ENCODE measurements at regions not wholly inside any gene's neighbourhood (a gene's known extent, or its start where the extent isn't known, plus 50 kb on each side); places are given as distances from the start of the nearest gene placed in this dataset.

DNA sequence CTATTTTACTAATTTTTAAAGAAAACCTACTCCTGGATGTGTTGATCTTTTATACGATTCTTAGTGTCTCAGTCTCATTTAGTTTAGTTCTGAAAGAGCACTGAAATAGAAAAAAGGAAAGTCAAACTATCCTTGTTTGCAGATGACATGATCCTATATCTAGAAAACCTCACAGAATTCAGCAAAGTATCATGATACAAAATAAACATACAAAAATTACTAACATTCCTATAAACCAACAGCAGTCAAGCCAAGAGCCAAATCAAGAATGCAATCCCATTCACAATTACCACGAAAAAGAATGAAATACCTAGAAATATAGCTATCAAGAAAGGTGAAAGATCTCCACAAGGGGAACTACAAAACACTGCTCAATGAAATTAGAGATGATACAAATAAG is 225.8 kb upstream of the CDH18 start:
- no peaks in the 10 kb centered on the region for H3K4me1 Mint-ChIP-seq (ENCODE audit: low read depth, unreplicated experiment)
- H3K36me3 Mint-ChIP-seq (ENCODE audit: insufficient read depth, unreplicated experiment) = no peaks in the 10 kb centered on the region
- TF ChIP-seq, protein P1, sequence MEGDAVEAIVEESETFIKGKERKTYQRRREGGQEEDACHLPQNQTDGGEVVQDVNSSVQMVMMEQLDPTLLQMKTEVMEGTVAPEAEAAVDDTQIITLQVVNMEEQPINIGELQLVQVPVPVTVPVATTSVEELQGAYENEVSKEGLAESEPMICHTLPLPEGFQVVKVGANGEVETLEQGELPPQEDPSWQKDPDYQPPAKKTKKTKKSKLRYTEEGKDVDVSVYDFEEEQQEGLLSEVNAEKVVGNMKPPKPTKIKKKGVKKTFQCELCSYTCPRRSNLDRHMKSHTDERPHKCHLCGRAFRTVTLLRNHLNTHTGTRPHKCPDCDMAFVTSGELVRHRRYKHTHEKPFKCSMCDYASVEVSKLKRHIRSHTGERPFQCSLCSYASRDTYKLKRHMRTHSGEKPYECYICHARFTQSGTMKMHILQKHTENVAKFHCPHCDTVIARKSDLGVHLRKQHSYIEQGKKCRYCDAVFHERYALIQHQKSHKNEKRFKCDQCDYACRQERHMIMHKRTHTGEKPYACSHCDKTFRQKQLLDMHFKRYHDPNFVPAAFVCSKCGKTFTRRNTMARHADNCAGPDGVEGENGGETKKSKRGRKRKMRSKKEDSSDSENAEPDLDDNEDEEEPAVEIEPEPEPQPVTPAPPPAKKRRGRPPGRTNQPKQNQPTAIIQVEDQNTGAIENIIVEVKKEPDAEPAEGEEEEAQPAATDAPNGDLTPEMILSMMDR (IDR thresholded peaks at IDR 0.05; ENCODE audit: insufficient read depth in 1 of 2, low read depth in 1 of 2, low read length in 1 of 2, severe bottlenecking in 1 of 2, unreplicated experiment in 1 of 2) = no peak
- peaks cover 5% of the 10 kb centered on the region for H3K9me3 Mint-ChIP-seq (ENCODE audit: unreplicated experiment)
- no peaks in the 10 kb centered on the region for H3K27me3 ChIP-seq (replicated peaks; ENCODE audit: control insufficient read depth, insufficient read depth, low read length)
- no peak overlapping the region for H3K4me3 ChIP-seq (ENCODE audit: low read depth, low read length)
- no peaks in the 10 kb centered on the region for H3K9me3 ChIP-seq
- no peaks in the 10 kb centered on the region for H3K27me3 Mint-ChIP-seq (ENCODE audit: insufficient read depth, unreplicated experiment)
- no peak for DNase-seq
- no peaks in the 10 kb centered on the region for H3K4me1 ChIP-seq
- no peaks in the 10 kb centered on the region for H3K36me3 ChIP-seq (ENCODE audit: control insufficient read depth, insufficient read depth, low read length)
- intact Hi-C loops (cut with micrococcal nuclease; ENCODE audit: unreplicated experiment) = no loop called here
- no TSS peak for BruUV-seq (replicated peaks)
- POLR2A ChIA-PET = no interaction called here
- H3K27ac Mint-ChIP-seq (ENCODE audit: unreplicated experiment) = no peak overlapping the region
- CTCF ChIA-PET = no interaction called here
- no peak overlapping the region for H3K4me3 Mint-ChIP-seq (ENCODE audit: unreplicated experiment)

DNA sequence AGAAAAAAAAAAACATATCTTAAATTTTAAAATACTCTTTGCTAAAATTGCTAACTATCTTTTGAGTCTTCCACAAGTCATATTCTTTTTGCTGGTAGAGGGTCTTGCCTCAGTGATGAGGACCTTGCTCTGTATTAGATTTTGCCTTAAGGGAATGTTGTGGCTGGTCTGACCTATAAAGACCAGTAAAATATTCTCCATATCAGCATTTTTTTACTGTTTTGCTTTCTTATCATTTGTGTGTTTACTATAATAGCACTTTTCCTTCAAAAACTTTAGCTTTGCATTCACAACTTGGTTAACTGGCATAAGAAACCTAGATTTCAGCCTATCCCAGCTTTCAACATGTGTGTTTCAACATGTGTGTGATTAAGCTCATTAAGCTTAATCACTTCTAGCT is 224.7 kb upstream of the CDH18 start:
- no peaks in the 10 kb centered on the region for H3K27me3 Mint-ChIP-seq (ENCODE audit: insufficient read depth, unreplicated experiment)
- no peaks in the 10 kb centered on the region for H3K9me3 ChIP-seq
- TF ChIP-seq, protein P1 (IDR thresholded peaks at IDR 0.05; ENCODE audit: insufficient read depth in 1 of 2, low read depth in 1 of 2, low read length in 1 of 2, severe bottlenecking in 1 of 2, unreplicated experiment in 1 of 2) = no peak
- no peak for DNase-seq
- H3K36me3 ChIP-seq (ENCODE audit: control insufficient read depth, insufficient read depth, low read length) = no peaks in the 10 kb centered on the region
- intact Hi-C loops (cut with micrococcal nuclease; ENCODE audit: unreplicated experiment) = no loop called here
- ChIA-PET CTCF (no interaction called here), POLR2A (no interaction called here)
- no peaks in the 10 kb centered on the region for H3K36me3 Mint-ChIP-seq (ENCODE audit: insufficient read depth, unreplicated experiment)
- no peaks in the 10 kb centered on the region for H3K4me1 Mint-ChIP-seq (ENCODE audit: low read depth, unreplicated experiment)
- no peaks in the 10 kb centered on the region for H3K27me3 ChIP-seq (replicated peaks; ENCODE audit: control insufficient read depth, insufficient read depth, low read length)
- no peak overlapping the region for H3K4me3 ChIP-seq (ENCODE audit: low read depth, low read length)
- no TSS peak for BruUV-seq (replicated peaks)
- peaks cover 5% of the 10 kb centered on the region for H3K9me3 Mint-ChIP-seq (ENCODE audit: unreplicated experiment)
- H3K4me3 Mint-ChIP-seq (ENCODE audit: unreplicated experiment) = no peak overlapping the region
- no peak overlapping the region for H3K27ac Mint-ChIP-seq (ENCODE audit: unreplicated experiment)
- no peaks in the 10 kb centered on the region for H3K4me1 ChIP-seq

DNA sequence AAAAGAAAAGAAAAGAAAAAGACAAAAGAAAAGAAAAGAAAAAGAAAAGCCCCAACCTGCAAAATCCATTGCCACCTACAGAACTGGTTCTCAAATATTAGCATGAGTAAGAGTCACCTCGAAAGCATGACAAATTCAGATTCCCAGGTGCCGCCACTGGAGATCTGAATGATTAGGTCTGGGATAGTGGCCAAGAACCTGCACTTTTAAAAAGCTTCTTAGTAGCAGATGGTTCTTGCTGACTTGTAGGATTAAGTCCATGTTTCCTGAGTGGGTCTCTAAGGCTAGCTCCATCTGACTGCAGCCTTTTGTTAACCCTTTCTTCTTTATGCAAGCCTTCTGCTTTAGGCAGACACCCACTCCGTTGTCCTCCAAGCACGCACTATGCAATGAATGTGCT is 178.5 kb upstream of the CDH18 start:
- TF ChIP-seq, protein P1 (IDR thresholded peaks at IDR 0.05; ENCODE audit: insufficient read depth in 1 of 2, low read depth in 1 of 2, low read length in 1 of 2, severe bottlenecking in 1 of 2, unreplicated experiment in 1 of 2) = no peak
- Histone ChIP-seq H3K4me1 (no peaks in the 10 kb centered on the region), H3K36me3 (ENCODE audit: control insufficient read depth, insufficient read depth, low read length) (no peaks in the 10 kb centered on the region), H3K9me3 (0 out of 2 replicates have a peak, but pooled peaks cover 3% of the 10 kb centered on the region), H3K27me3 (replicated peaks; ENCODE audit: control insufficient read depth, insufficient read depth, low read length) (no peaks in the 10 kb centered on the region), H3K4me3 (ENCODE audit: low read depth, low read length) (no peak overlapping the region)
- POLR2A ChIA-PET = no interaction called here
- H3K27ac Mint-ChIP-seq (ENCODE audit: unreplicated experiment) = no peak overlapping the region
- H3K4me3 Mint-ChIP-seq (ENCODE audit: unreplicated experiment) = no peak overlapping the region
- no peaks in the 10 kb centered on the region for H3K4me1 Mint-ChIP-seq (ENCODE audit: low read depth, unreplicated experiment)
- DNase-seq = no peak
- intact Hi-C loops (cut with micrococcal nuclease; ENCODE audit: unreplicated experiment) = no loop called here
- CTCF ChIA-PET = no interaction called here
- H3K27me3 Mint-ChIP-seq (ENCODE audit: insufficient read depth, unreplicated experiment) = no peaks in the 10 kb centered on the region
- BruUV-seq (replicated peaks) = no TSS peak
- H3K9me3 Mint-ChIP-seq (ENCODE audit: unreplicated experiment) = no peaks in the 10 kb centered on the region
- H3K36me3 Mint-ChIP-seq (ENCODE audit: insufficient read depth, unreplicated experiment) = no peaks in the 10 kb centered on the region

Measured in Caco-2 (cell line).